ENCODE measurements at regions not wholly inside any gene's neighbourhood (a gene's known extent, or its start where the extent isn't known, plus 50 kb on each side); places are given as distances from the start of the nearest gene placed in this dataset.

DNA sequence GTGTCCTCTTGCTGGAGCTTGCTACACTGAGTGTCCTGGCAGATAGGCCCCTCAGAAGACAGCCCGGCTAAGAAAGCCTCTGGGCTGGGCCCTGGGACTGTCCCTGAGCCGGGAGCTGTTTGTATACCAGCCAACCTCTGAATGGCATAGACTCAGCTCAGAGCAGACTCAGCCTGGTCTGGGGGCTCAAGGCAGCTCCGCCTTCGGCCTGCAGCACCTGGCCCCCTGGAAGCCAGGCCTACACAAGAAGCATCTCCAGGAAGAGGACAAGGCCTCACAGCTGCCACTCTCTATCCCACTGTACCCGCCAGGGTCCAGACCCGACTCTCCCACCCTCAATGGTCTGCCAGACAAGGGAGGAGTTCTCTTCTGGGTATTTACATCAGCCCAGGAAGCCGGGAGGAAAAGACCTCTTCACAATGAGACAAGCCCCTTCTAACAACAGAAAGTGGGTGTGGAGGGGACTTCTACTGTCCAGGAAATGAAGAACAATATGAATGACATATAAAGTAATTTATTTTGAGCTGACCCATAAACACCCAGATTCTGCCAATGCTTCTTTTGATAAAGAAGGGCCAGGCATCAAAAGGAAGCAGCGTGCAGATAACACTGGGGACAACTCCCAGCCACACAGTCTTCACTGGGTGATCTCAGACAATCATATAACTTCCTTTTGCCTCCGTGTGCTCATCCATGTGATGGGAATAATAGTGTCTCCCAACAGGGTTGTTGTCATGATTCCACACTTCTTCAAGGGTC lies 110.2 kb downstream of the TPRA1 start:
- TF ChIP-seq CTCF (IDR thresholded peaks at IDR 0.05), result no peak
- no peak for TF ChIP-seq FOXM1 (IDR thresholded peaks at IDR 0.05; ENCODE audit: low read depth)
- TF ChIP-seq, protein P1, sequence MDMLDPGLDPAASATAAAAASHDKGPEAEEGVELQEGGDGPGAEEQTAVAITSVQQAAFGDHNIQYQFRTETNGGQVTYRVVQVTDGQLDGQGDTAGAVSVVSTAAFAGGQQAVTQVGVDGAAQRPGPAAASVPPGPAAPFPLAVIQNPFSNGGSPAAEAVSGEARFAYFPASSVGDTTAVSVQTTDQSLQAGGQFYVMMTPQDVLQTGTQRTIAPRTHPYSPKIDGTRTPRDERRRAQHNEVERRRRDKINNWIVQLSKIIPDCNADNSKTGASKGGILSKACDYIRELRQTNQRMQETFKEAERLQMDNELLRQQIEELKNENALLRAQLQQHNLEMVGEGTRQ (IDR thresholded peaks at IDR 0.05; ENCODE audit: borderline replicate concordance, low read depth, low read length), result no peak
- no peak for TF ChIP-seq RXRA (IDR thresholded peaks at IDR 0.05; ENCODE audit: borderline replicate concordance, low read depth)

All from SK-N-SH (cell line).